ENCODE measurements at regions not wholly inside any gene's neighbourhood (a gene's known extent, or its start where the extent isn't known, plus 50 kb on each side); places are given as distances from the start of the nearest gene placed in this dataset.

- DNase-seq = no peak
Measured at GRCh38 chr12:126483145-126484068, 1418.2 kb downstream of the AACS start.

GRCh38 chr12:126487431-126487980 lies 1422.3 kb downstream of the AACS start:
- no peak for DNase-seq

- DNase-seq = no peak
Measured at GRCh38 chr12:126488806-126489205, 1423.6 kb downstream of the AACS start.

- DNase-seq = no peak
Measured at GRCh38 chr12:126492181-126492580, 1426.9 kb downstream of the AACS start.

GRCh38 chr12:126493366-126494108 lies 1428.3 kb downstream of the AACS start:
- DNase-seq = no peak

GRCh38 chr12:126496201-126496600 lies 1431.0 kb downstream of the AACS start:
- DNase-seq = no peak

GRCh38 chr12:126506426-126507182 lies 1441.4 kb downstream of the AACS start:
- DNase-seq = no peak

GRCh38 chr12:126507231-126507630 lies 1442.0 kb downstream of the AACS start:
- no peak for DNase-seq

GRCh38 chr12:126509572-126509971 lies 1444.3 kb downstream of the AACS start:
- no peak for DNase-seq

- DNase-seq = no peak
Measured at GRCh38 chr12:126510630-126511029, 1445.4 kb downstream of the AACS start.

GRCh38 chr12:126512916-126513913 lies 1448.0 kb downstream of the AACS start:
- DNase-seq = no peak

GRCh38 chr12:126518596-126519200 lies 1453.5 kb downstream of the AACS start:
- DNase-seq = no peak

- no peak for DNase-seq
Measured at GRCh38 chr12:126519833-126520232, 1454.6 kb downstream of the AACS start.

- no peak for DNase-seq
Measured at GRCh38 chr12:126523891-126524290, 1458.7 kb downstream of the AACS start.

- DNase-seq = no peak
Measured at GRCh38 chr12:126534495-126534894, 1469.3 kb downstream of the AACS start.

GRCh38 chr12:126534942-126535341 lies 1469.7 kb downstream of the AACS start:
- no peak for DNase-seq

- no peak for DNase-seq
Measured at GRCh38 chr12:126535971-126536370, 1470.7 kb downstream of the AACS start.

- DNase-seq = no peak
Measured at GRCh38 chr12:126537961-126538530, 1472.8 kb downstream of the AACS start.

GRCh38 chr12:126538888-126539287 lies 1473.7 kb downstream of the AACS start:
- DNase-seq = no peak

- DNase-seq = no peak
Measured at GRCh38 chr12:126545411-126545810, 1480.2 kb downstream of the AACS start.

- DNase-seq = no peak
Measured at GRCh38 chr12:126547905-126548304, 1482.7 kb downstream of the AACS start.

All from NCI-H510A treated with DMSO at 0.1 percent for 48 hours (cell line).